ENCODE measurements at regions not wholly inside any gene's neighbourhood (a gene's known extent, or its start where the extent isn't known, plus 50 kb on each side); places are given as distances from the start of the nearest gene placed in this dataset.

DNA sequence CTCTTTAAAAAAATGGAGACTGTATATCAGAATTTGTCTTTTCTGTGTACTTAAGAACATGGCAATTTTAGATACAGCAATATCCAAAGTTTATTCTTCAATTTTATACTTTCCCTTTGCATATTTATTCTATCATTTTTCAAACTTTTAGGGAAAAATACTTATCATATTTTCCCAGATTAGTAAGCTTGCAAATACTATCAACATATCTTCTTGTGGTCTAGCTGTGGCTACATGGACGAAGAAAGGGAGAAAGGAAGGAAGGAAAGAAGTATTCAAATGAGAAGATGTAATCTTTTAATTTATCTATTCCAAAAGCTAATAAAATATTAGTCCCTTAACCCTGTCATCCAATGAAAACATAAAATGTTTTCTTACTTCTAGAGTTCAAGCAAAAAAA, 797.8 kb upstream of the GALNTL6 start:
- H3K4me1 ChIP-seq (ENCODE audit: control insufficient read depth in 1 of 2, insufficient read depth in 2 of 2, low read length in 2 of 2), result no peaks in the 10 kb centered on the region

DNA sequence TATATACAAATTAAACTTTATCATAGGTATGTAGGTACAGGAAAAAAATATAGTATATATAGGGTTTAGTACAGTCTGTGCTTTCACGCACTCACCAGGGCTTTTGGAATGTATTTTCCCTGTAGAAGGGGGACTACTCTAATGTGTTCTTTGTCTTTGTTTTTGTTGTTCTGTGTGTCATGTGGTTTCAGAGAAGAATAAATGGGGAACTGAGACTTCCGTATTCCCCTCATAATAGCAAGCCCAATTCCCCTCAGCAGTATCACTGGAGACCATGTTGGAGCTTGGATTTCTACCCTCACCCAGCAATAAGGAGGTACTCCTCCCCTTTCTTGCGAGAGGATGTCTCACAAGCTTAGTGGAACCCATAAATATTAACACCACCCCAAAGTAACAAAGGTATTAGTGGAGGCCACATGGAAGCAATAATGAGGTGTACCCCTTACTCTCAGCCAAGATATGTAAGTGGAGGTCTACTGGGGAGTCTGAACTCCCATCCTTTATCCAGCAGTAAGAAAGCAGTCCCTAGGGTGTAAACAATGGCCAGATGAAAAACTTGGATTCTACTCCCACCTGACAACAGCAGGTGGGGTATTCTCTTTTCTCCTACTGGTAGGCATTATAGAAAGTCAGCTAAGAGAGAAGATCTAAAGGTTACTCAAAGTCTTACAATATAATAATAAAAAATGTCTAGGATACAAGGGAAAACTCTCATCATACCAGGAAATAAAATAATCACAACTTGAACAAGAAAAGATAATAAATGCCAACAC, 805.4 kb upstream of the GALNTL6 start:
- Histone ChIP-seq H3K4me3 (ENCODE audit: low read depth in 1 of 2, low read length in 2 of 2) (no peak overlapping the region), H3K36me3 (ENCODE audit: control insufficient read depth in 1 of 2, insufficient read depth in 2 of 2, low read length in 2 of 2) (no peaks in the 10 kb centered on the region), H3K4me1 (ENCODE audit: control insufficient read depth in 1 of 2, insufficient read depth in 2 of 2, low read length in 2 of 2) (no peaks in the 10 kb centered on the region), H3K9ac (ENCODE audit: low read depth in 1 of 2, low read length in 2 of 2) (no peak overlapping the region), H3K27me3 (ENCODE audit: control insufficient read depth in 1 of 2, insufficient read depth in 2 of 2, low read length in 2 of 2) (no peaks in the 10 kb centered on the region), H3K27ac (ENCODE audit: low read depth, low read length) (no peak overlapping the region), H3K9me3 (ENCODE audit: control insufficient read depth in 1 of 2, low read length in 2 of 2) (no peaks in the 10 kb centered on the region)

More for the DNA sequence above, 797.8 kb upstream of the GALNTL6 start:
- no peaks in the 10 kb centered on the region for H3K9me3 ChIP-seq (ENCODE audit: control insufficient read depth in 1 of 2, low read length in 2 of 2)
- no peak overlapping the region for H3K27ac ChIP-seq (ENCODE audit: low read depth, low read length)
- no peaks in the 10 kb centered on the region for H3K36me3 ChIP-seq (ENCODE audit: control insufficient read depth in 1 of 2, insufficient read depth in 2 of 2, low read length in 2 of 2)
- no peak overlapping the region for H3K9ac ChIP-seq (ENCODE audit: low read depth in 1 of 2, low read length in 2 of 2)
- H3K4me3 ChIP-seq (ENCODE audit: low read depth in 1 of 2, low read length in 2 of 2), result no peak overlapping the region
- H3K27me3 ChIP-seq (ENCODE audit: control insufficient read depth in 1 of 2, insufficient read depth in 2 of 2, low read length in 2 of 2), result no peaks in the 10 kb centered on the region

DNA sequence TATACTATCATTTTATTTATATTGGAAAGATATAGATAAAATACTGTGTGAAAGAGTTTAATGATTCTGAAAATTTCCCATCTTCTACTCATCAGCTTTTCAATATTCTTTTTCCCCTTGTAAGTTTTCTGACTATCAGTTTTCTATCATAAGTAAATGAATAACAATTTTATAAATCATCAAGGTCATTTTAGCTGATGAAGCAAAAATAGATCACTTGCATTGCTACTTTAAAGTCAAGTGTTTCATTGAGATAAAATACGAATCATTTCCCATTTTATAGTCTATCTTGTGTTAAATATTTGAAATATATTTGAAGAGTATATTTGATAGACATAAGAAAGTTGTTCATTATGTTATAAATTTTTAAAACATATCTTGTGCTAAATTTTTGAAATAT, 811.0 kb upstream of the GALNTL6 start:
- Histone ChIP-seq H3K9me3 (ENCODE audit: control insufficient read depth in 1 of 2, low read length in 2 of 2) (no peaks in the 10 kb centered on the region), H3K36me3 (ENCODE audit: control insufficient read depth in 1 of 2, insufficient read depth in 2 of 2, low read length in 2 of 2) (no peaks in the 10 kb centered on the region), H3K9ac (ENCODE audit: low read depth in 1 of 2, low read length in 2 of 2) (no peak overlapping the region), H3K27ac (ENCODE audit: low read depth, low read length) (no peak overlapping the region), H3K4me1 (ENCODE audit: control insufficient read depth in 1 of 2, insufficient read depth in 2 of 2, low read length in 2 of 2) (no peaks in the 10 kb centered on the region), H3K4me3 (ENCODE audit: low read depth in 1 of 2, low read length in 2 of 2) (no peak overlapping the region), H3K27me3 (ENCODE audit: control insufficient read depth in 1 of 2, insufficient read depth in 2 of 2, low read length in 2 of 2) (no peaks in the 10 kb centered on the region)

DNA sequence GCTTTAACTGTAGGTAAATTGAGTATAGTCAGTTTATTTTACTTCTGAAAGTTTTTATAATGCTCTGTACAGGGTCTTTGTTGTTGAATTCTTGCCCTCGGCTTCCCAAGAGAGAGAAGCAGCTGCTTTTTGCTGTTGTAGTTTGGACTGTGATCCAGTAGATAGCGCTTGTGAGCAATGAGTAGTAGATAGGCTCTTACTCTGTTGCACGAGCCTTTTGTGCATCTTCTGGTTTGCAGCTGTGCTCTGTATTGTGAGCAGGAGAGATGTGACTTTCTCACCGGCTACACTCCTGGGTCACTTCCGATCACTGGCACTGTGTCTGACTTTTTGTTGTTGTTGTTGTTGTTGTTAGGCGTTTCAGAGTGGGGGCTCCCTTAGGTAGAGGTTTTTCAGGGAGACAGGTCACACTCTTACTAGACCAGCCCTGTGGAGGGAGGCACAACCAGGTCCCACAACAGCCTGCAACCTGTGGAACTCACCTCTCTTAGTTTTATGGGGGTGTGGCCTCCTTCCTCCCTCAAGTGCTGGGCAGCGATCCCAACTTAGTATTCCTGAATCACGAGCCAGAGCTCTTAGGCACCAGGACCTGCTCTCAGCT, 822.1 kb upstream of the GALNTL6 start:
- no peak overlapping the region for H3K27ac ChIP-seq (ENCODE audit: low read depth, low read length)
- H3K27me3 ChIP-seq (ENCODE audit: control insufficient read depth in 1 of 2, insufficient read depth in 2 of 2, low read length in 2 of 2), result no peaks in the 10 kb centered on the region
- H3K36me3 ChIP-seq (ENCODE audit: control insufficient read depth in 1 of 2, insufficient read depth in 2 of 2, low read length in 2 of 2), result no peaks in the 10 kb centered on the region
- H3K4me3 ChIP-seq (ENCODE audit: low read depth in 1 of 2, low read length in 2 of 2), result no peak overlapping the region
- no peaks in the 10 kb centered on the region for H3K9me3 ChIP-seq (ENCODE audit: control insufficient read depth in 1 of 2, low read length in 2 of 2)
- no peak overlapping the region for H3K9ac ChIP-seq (ENCODE audit: low read depth in 1 of 2, low read length in 2 of 2)
- H3K4me1 ChIP-seq (ENCODE audit: control insufficient read depth in 1 of 2, insufficient read depth in 2 of 2, low read length in 2 of 2), result no peaks in the 10 kb centered on the region

DNA sequence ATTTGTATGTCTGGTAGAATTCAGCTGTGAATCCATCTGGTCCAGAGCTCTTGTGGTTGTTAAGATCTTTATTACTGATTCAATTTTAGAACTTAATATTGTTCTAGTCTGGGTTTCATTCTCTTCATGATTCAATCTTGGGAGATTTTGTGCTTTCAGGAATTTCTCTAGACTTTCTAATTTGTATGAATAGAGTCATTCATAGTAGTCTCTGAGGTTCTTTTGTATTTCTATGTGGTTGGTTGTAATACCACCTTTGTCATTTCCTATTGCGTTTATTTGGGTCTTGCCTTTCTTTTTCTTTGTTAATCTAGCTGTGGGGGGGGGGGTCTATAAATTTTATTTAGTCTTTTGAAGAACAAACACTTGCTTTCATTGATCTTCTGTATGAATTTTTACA, 824.8 kb upstream of the GALNTL6 start:
- Histone ChIP-seq H3K36me3 (ENCODE audit: control insufficient read depth in 1 of 2, insufficient read depth in 2 of 2, low read length in 2 of 2) (no peaks in the 10 kb centered on the region), H3K4me3 (ENCODE audit: low read depth in 1 of 2, low read length in 2 of 2) (no peak overlapping the region), H3K9me3 (ENCODE audit: control insufficient read depth in 1 of 2, low read length in 2 of 2) (no peaks in the 10 kb centered on the region), H3K27me3 (ENCODE audit: control insufficient read depth in 1 of 2, insufficient read depth in 2 of 2, low read length in 2 of 2) (no peaks in the 10 kb centered on the region), H3K27ac (ENCODE audit: low read depth, low read length) (no peak overlapping the region), H3K4me1 (ENCODE audit: control insufficient read depth in 1 of 2, insufficient read depth in 2 of 2, low read length in 2 of 2) (no peaks in the 10 kb centered on the region), H3K9ac (ENCODE audit: low read depth in 1 of 2, low read length in 2 of 2) (no peak overlapping the region)

DNA sequence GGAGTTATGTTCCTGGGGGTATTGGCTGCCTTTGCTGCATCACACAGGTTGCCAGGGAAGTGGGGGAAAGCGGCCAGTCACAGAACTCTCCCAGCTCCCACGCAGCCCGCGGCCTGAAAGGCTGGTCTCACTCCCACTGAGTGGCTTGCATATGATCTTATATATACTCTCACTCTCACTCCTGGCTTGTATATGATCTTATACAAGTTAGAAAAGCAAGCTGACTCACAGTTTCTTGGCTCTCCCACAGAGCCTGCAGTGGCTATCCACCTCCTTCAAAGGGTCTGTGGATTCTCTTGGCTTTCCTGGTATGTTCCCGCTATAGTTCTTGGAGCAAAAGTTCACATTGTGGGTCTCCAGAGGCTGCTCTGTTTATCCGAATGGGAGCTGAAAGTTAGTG, 833.5 kb upstream of the GALNTL6 start:
- H3K27me3 ChIP-seq (ENCODE audit: control insufficient read depth in 1 of 2, insufficient read depth in 2 of 2, low read length in 2 of 2), result no peaks in the 10 kb centered on the region

DNA sequence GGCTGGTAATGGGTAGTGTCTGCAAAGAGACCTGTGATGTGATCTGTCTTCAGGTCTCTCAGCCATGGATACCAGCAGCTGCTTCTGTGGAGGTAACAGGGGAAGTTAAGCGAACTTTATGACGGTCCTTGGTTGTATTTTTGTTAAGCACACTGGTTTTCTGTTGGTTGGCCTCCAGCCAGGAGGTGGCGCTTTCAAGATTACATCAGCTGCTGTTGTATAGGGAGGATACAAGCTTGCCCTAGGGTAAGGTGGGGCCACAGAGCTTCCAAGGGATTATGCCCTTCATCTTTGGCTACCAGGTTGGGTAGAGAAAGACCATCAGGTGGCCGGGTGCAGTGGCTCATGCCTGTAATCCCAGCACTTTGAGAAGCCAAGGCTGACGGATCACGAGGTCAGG, 834.2 kb upstream of the GALNTL6 start:
- Histone ChIP-seq H3K9me3 (ENCODE audit: control insufficient read depth in 1 of 2, low read length in 2 of 2) (no peaks in the 10 kb centered on the region), H3K4me1 (ENCODE audit: control insufficient read depth in 1 of 2, insufficient read depth in 2 of 2, low read length in 2 of 2) (no peaks in the 10 kb centered on the region), H3K36me3 (ENCODE audit: control insufficient read depth in 1 of 2, insufficient read depth in 2 of 2, low read length in 2 of 2) (no peaks in the 10 kb centered on the region)

More for the DNA sequence above, 833.5 kb upstream of the GALNTL6 start:
- Histone ChIP-seq H3K9me3 (ENCODE audit: control insufficient read depth in 1 of 2, low read length in 2 of 2) (no peaks in the 10 kb centered on the region), H3K4me3 (ENCODE audit: low read depth in 1 of 2, low read length in 2 of 2) (no peak overlapping the region), H3K27ac (ENCODE audit: low read depth, low read length) (no peak overlapping the region), H3K4me1 (ENCODE audit: control insufficient read depth in 1 of 2, insufficient read depth in 2 of 2, low read length in 2 of 2) (no peaks in the 10 kb centered on the region), H3K36me3 (ENCODE audit: control insufficient read depth in 1 of 2, insufficient read depth in 2 of 2, low read length in 2 of 2) (no peaks in the 10 kb centered on the region), H3K9ac (ENCODE audit: low read depth in 1 of 2, low read length in 2 of 2) (no peak overlapping the region)

DNA sequence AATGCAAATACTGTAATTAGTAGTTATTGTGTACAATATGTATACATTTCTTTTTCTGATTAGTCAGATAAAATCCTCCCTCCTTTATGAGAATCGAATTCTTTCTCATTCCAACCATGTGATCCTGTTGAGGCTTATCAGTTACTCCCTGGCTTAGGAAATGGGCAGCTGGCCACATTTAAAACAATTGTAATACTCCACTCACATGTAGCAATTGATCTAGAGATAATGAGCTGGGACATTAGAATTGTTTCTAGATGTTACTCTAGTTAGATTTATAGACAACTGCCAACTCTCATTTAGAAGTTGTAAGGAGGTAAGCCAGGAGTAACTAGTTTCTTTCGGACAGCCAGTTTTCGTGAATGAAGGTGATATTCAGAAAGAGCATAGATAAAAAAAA, 859.3 kb upstream of the AADAT start:
- Histone ChIP-seq H3K4me1 (ENCODE audit: control insufficient read depth in 1 of 2, insufficient read depth in 2 of 2, low read length in 2 of 2) (no peaks in the 10 kb centered on the region), H3K27ac (ENCODE audit: low read depth, low read length) (no peak overlapping the region), H3K9me3 (ENCODE audit: control insufficient read depth in 1 of 2, low read length in 2 of 2) (no peaks in the 10 kb centered on the region), H3K9ac (ENCODE audit: low read depth in 1 of 2, low read length in 2 of 2) (no peak overlapping the region), H3K36me3 (ENCODE audit: control insufficient read depth in 1 of 2, insufficient read depth in 2 of 2, low read length in 2 of 2) (no peaks in the 10 kb centered on the region), H3K4me3 (ENCODE audit: low read depth in 1 of 2, low read length in 2 of 2) (no peak overlapping the region), H3K27me3 (ENCODE audit: control insufficient read depth in 1 of 2, insufficient read depth in 2 of 2, low read length in 2 of 2) (no peaks in the 10 kb centered on the region)

More for the DNA sequence above, 834.2 kb upstream of the GALNTL6 start:
- Histone ChIP-seq H3K9ac (ENCODE audit: low read depth in 1 of 2, low read length in 2 of 2) (no peak overlapping the region), H3K27ac (ENCODE audit: low read depth, low read length) (no peak overlapping the region), H3K27me3 (ENCODE audit: control insufficient read depth in 1 of 2, insufficient read depth in 2 of 2, low read length in 2 of 2) (no peaks in the 10 kb centered on the region), H3K4me3 (ENCODE audit: low read depth in 1 of 2, low read length in 2 of 2) (no peak overlapping the region)

DNA sequence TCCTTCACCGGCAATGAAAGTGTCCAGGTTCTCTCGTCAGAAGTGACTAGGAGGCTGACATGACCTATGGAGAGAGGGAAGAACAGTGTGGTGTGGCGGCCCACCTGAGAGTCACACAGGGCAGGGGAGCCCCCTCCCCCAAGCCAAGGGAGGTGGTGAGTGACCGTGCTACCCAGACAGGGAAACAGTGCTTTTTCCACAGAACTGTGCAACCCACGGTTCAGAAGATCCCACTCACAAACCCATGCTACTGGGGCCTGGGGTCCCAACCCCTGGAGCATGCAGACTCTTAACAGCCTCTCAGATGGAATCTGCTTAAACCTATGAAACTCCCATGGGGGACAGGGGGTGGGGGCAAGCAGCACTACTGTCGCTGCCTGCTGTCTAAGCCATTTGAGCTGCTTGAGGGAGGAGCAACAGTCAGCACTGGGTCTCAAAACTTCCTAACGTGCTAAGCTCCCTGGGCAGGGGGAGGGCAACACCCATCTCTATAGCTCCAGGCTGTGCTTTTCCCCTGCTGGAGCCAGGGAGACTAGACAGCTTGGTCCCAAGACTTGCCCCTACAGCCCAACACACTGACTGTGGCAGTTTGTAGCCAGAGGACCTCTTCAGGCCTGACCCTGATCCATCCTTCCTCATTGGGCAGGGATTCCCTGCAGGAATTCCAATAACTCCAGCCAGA, 850.4 kb upstream of the AADAT start:
- H3K27ac ChIP-seq (ENCODE audit: low read depth, low read length), result no peak overlapping the region
- H3K9me3 ChIP-seq (ENCODE audit: control insufficient read depth in 1 of 2, low read length in 2 of 2), result peaks cover 0 to 7% of the 10 kb centered on the region in 2 donors
- no peaks in the 10 kb centered on the region for H3K36me3 ChIP-seq (ENCODE audit: control insufficient read depth in 1 of 2, insufficient read depth in 2 of 2, low read length in 2 of 2)
- no peak overlapping the region for H3K9ac ChIP-seq (ENCODE audit: low read depth in 1 of 2, low read length in 2 of 2)
- no peaks in the 10 kb centered on the region for H3K4me1 ChIP-seq (ENCODE audit: control insufficient read depth in 1 of 2, insufficient read depth in 2 of 2, low read length in 2 of 2)
- H3K4me3 ChIP-seq (ENCODE audit: low read depth in 1 of 2, low read length in 2 of 2), result no peak overlapping the region
- H3K27me3 ChIP-seq (ENCODE audit: control insufficient read depth in 1 of 2, insufficient read depth in 2 of 2, low read length in 2 of 2), result no peaks in the 10 kb centered on the region

DNA sequence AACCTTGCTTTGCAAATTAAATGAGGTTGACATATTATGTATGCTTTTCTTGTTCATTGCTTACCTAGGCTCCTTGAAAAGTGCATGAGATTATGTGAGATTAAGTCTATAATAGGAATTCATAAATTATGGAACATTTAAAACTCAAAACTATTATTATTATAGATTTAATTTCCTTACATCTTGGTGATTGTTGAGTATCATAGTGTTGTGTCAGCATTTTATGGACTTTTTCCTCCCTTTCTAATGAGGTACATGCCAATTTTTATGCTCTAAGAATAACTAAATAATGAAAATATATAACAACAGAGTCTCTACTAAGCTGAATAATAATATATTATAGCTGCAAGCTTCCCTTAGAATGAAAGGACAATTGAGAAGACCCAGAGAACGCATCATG, 848.8 kb upstream of the AADAT start:
- Histone ChIP-seq H3K9me3 (ENCODE audit: control insufficient read depth in 1 of 2, low read length in 2 of 2) (peaks cover 0 to 7% of the 10 kb centered on the region in 2 donors), H3K4me3 (ENCODE audit: low read depth in 1 of 2, low read length in 2 of 2) (no peak overlapping the region), H3K36me3 (ENCODE audit: control insufficient read depth in 1 of 2, insufficient read depth in 2 of 2, low read length in 2 of 2) (no peaks in the 10 kb centered on the region), H3K9ac (ENCODE audit: low read depth in 1 of 2, low read length in 2 of 2) (no peak overlapping the region), H3K27me3 (ENCODE audit: control insufficient read depth in 1 of 2, insufficient read depth in 2 of 2, low read length in 2 of 2) (no peaks in the 10 kb centered on the region), H3K4me1 (ENCODE audit: control insufficient read depth in 1 of 2, insufficient read depth in 2 of 2, low read length in 2 of 2) (no peaks in the 10 kb centered on the region), H3K27ac (ENCODE audit: low read depth, low read length) (no peak overlapping the region)

Measured in duodenal mucosa (tissue), 2 donors.